GM15510 (cell line): ENCODE measurements at regions not wholly inside any gene's neighbourhood (a gene's known extent, or its start where the extent isn't known, plus 50 kb on each side); places are given as distances from the start of the nearest gene placed in this dataset.

ENCODE experiments used
- POLR2A ChIP-seq: IDR thresholded peaks from 3 replicates; pipeline ENCODE4 v1.6.1; 2011; ENCODE audit warnings: borderline replicate concordance; ENCODE audit not compliant: insufficient read length; ENCODE audit errors: extremely low read depth

DNA sequence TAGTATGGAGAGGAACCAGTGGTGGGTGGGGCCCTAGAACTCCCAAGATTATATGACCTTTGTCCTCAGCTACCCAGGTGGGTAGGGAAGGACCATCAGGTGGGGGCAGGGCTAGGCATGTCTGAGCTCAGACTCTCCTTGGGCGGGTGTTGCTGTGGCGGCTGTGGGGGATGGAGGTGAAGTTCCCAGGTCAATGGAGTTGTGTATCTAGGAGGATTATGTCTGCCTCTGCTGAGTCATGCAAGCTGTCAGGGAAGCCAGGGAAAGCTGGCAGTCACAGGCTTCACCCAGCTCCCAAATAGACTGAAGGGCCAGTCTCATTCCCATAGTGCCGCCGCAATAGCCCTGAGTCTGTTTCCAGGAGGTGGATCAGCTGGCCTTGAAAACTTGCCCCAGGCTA lies 139.7 kb upstream of the CFAP20DC start:
- TF ChIP-seq POLR2A, result no peak

DNA sequence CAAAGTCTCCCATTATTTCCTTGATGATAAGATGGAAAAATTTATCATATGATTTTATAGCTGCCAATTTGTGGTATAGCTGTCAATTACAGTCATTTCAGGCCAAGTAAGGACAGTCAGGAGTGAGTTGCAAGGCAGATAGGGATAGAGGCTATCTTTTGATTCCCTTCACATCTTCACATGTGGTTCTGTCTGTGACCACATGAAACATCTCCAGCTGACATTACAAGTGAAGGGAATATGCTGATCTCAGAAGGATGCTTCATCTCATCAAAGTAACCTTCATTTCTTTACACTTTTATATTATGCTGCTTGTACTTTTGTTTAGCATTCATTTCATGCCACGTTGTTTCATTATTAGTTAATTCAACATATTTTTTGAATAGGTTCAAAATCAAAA lies 136.9 kb upstream of the CFAP20DC start:
- TF ChIP-seq POLR2A, result no peak

DNA sequence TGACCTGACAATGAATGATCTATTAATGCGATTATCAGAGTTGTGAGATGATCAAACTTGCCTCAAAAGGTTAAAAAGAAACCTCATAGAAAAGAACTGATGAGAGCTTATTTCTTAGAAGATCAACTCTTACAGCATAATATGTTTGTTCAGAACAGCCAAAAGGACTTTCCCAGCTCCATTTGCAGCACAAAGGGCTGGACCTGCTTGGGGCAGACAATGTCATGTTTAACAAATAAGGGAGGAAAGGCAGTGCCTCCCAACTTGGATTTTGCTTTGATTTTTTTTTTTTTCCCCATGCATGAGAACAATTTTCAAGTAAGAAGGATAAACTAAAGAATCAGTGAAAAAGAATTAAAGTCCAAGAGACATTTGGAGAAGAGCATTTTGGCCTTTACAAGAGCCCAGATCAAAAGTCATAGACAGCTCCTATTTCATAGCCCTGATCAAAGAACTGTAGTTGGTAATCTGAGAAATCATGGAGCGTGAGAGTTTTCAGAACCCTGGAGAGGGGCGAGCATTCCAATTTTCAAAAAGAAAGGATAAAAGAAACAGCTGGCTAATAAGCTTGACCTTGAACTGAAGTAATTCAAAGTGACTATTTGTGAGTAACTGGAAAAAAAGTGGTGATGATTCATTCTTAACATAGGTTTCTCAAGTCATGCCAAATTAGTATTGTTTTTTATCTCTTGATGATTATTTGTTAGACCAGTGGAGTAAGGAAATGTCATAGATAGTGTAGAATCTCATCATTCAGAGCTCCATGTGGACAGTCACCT lies 136.0 kb upstream of the CFAP20DC start:
- no peak for TF ChIP-seq POLR2A

DNA sequence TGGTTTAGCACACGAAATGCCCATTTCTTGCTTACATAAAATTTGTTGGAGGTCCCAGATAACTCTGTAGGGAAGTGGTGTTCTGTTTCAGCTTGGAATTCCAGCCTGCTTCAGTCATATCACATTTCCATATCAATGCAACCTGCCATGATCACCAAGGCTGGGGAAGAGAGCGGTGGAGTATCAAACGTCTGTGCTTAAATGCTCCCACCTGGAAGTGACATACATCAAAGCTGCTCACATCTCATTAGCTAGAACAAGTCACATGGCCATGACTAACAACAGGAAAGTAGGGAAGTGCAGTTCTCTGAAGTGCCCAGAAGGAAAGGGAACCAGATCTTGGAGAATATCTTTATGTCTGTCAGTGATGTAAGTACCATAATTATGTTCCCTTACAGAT lies 130.2 kb upstream of the CFAP20DC start:
- TF ChIP-seq POLR2A, result no peak

DNA sequence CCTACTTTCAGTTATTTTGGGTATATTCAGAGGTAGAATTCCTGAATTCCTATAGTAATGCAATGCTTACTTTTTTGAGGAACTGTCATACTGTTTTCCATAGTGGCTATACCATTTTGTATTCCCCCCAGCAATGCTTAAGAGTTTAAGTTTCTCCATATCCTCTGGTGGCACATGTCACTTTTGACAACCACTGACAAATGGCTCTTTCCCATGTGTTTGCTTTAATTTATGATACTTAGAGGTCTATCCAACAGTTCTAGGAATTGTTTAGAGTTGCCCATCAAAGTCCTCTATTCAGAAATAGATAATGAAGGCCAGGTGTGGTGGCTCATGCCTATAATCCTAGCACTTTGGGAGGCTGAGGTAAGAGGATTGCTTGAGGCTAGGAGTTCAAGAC lies 128.9 kb upstream of the CFAP20DC start:
- TF ChIP-seq POLR2A, result no peak

DNA sequence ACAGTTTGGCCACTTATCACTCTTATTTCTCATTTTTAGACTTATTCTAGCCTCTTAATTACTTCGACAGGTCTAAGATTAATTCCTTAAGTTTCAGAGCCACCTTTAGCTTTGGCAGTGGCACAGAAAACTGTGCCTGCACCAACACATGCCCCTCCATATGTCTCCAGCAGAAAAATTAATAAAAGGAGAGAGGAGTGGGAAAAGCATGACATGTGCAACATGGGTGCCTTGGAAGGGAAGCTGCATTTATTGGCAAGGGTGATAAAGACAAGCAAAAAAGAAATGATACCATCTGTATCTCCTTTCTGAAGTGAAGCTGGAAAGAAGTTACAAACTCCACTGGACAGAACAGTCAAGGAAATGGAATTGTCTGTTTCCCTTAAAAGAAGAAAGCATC lies 121.7 kb upstream of the CFAP20DC start:
- no peak for TF ChIP-seq POLR2A

DNA sequence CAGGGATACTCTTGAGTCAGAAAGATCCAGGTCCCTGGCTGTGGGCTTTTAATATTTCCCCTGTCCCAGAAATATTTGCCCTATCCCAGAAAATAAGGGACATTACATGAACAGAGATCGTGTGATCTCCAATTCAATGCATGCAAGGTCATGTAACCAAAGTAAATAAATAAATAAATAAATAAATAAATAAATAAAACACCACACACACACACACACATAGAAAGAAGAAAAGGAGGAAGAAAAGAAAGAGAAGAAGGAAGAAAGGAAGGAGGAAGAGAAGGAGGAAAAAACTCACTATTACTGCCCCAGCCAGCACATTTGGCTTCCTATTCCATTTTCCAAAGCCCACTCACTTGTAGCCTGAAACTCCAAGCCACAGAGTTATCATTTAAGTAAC lies 117.9 kb upstream of the CFAP20DC start:
- no peak for TF ChIP-seq POLR2A

DNA sequence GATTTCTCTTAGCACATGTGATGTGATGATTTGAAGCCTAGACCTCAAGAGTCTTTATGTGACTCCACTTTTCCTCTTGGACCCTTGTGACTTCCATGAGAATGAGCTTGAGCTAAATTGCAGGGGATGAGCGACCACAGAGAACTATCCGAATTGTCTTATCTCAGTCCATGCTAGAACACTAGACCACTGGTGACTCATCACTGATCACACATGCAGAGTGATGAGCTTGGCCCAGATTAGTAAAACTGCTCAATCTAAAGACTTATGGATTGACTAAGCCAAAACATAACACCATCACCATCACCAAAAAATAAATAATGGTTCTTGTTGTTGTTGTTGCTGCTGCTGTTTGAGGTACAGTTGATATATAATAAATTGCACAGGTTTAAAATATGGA lies 114.1 kb upstream of the CFAP20DC start:
- TF ChIP-seq POLR2A, result no peak

DNA sequence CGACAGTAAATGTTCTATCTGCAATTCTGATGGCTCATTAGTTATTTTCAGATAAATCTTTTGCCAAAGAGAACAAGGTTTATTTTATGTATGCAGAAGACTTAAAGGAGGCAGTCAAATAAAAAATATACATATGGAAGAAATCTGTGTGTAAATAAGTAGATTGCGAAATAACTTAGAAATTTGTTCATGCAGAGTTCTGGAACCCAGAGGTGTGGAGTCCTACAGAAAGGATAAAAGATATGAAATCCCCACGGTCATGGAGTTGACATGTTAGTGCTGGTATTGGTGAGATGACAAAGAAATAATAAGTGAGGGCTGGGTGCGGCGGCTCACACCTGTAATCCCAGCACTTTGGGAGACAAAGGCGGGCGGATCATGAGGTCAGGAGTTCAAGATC lies 111.2 kb upstream of the CFAP20DC start:
- no peak for TF ChIP-seq POLR2A

DNA sequence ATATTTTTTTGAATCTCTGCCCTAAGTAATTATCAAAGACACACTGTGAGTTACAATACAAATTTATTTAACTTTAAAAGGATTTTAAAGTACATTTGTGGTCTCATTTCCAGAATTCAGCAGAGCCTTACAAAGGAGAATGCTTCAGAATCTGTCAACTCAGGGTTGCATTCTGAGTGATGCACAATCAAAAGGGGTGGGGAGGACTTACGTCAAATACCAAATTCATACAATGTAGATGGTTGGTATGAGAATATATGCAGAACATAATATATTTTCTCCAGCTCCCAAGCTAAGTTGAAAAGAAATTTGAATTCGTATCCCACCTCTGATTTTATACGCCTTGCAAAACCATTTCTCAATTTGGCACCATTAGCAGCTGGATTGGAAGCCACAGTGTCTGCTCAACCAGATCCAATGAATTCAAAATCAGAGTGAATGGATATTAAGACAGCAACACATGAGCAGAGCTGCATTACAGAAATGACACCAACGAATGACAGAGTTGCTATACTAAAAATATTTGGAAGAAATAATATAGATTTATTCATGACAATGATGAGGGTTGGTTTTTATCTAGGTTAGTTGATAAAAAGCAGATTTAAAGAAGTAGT lies 110.4 kb upstream of the CFAP20DC start:
- no peak for TF ChIP-seq POLR2A

DNA sequence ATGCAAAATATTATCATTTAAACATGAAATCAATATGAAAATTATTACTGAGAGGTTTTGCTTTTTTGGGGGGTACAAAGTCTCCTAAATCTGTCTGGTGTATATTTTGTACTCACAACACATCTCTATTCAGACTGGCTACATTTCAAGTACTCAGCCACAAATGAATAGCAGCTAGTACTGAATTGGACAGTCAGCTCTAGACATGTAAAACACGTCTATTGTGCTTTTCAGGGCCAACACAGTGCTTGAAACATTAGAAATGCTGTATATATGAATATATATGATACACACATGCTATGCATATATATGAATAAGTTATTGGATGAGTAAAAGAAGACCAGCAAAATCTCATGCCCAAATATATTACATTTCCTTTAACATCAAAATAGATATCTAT lies 103.8 kb upstream of the CFAP20DC start:
- no peak for TF ChIP-seq POLR2A

DNA sequence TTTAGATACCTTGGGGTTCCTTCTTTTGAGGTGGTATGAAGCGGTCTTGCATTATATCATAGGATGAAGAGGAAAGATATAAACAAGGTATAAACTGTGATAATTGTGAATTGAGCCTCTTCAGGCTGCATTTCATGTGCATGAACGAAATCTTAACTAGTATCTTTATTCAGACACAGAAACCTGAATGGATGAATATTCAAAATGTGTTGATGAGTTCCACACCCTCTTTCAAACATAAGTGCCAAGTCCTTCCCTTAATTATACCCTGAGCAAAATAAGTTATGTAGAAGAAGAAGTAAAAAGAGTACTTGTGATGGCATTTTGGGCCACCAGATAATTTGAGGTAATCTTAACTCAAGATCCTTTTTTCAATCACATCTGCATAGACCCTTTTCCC lies 103.1 kb upstream of the CFAP20DC start:
- no peak for TF ChIP-seq POLR2A

DNA sequence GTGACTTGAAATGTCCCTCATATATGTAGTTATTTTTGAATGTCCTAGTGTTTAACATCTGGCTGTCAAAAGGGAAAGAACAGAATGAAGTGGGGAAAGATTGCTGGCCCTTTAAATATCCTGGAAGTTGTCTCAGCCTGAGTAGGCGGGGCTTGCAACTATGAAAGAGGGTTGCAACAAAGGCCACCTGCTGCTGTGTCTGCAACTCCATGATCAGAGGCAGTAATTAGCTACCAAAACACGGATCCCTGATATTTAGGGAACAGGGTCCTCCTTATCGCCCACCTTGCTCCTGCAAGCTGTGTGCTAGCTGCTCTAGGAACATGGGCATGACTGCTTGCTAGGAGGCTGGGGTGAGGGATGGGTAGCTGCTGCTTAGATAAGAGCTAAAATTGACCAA lies 100.2 kb upstream of the CFAP20DC start:
- TF ChIP-seq POLR2A, result no peak

DNA sequence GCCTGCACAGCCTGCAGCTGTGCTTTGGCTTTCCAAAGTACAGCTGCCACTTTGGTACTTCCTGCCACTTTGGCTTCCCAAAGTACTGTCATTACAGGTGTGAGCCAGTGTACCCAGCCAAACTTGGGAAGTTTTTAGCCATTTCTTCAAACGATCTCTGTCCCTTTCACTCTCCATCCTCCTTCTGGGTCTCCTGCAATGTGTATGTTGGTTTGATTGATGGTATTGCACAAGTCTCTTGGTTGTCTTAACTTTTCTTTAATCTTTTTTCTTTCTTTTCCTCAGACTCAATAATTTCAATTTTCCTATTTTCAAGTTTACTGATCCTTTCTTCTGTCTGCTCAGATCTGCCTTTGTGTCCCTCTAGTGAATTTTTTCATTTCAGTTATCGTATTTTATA lies 99.3 kb upstream of the CFAP20DC start:
- no peak for TF ChIP-seq POLR2A

DNA sequence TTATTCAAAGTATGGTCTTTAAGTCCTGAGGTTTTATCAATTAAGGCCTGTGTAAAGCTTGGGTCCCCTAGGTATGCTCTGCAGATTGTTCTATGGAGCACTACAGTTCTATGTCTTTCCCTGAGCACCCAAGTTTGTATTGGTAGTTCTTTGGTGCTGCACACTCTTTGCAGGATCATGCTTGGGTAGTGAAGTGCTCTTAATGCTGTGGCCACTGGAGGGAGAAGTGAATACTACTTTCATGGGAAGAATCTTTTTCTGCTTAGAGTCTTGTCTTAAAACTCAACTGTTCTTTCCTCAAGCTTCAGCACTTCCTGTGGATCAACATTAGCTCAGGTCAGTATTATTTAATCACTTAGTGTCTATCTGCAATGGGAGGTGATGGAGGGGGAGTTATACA lies 93.6 kb upstream of the CFAP20DC start:
- TF ChIP-seq POLR2A, result no peak

DNA sequence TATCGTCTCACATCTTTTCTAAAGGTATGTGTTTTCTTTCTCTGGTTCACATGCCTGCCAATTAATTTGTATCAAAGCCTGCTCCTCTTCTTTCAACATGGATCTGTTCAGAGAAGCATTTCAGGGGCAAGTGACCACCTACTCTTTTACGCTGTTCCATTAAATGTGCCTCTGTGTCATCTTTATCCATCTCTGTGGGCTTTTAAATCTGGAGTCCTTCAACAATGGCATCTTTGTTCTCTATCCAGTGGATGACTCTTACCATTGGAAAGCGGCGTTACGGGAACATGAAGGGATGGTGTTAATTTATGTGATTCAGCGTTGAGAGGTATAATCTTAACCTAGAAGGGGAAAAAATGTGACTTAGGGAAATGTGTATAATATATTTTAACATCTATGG lies 92.7 kb upstream of the CFAP20DC start:
- TF ChIP-seq POLR2A, result no peak
